ENCODE measurements at regions not wholly inside any gene's neighbourhood (a gene's known extent, or its start where the extent isn't known, plus 50 kb on each side); places are given as distances from the start of the nearest gene placed in this dataset.
"Not testable (repeated sequence)": the region's sequence is repeated elsewhere in the genome, so short reads cannot be mapped to it uniquely, and the experiment has no call there.

GRCh38 chr17:59494757-59495368 is 70.5 kb upstream of the DHX40 start:
- no peak for DNase-seq (ENCODE audit: low read depth)

- DNase-seq (ENCODE audit: low read depth) = no peak
Observed at GRCh38 chr17:59496178-59496577, 69.2 kb upstream of the DHX40 start.

GRCh38 chr17:59498530-59499307 is 66.7 kb upstream of the DHX40 start:
- no peak for DNase-seq (ENCODE audit: low read depth)

- not testable (repeated sequence) for DNase-seq (ENCODE audit: low read depth)
Observed at GRCh38 chr17:59500086-59500655, 65.2 kb upstream of the DHX40 start.

GRCh38 chr17:59501690-59502089 is 63.7 kb upstream of the DHX40 start:
- DNase-seq (ENCODE audit: low read depth) = no peak

- DNase-seq (ENCODE audit: low read depth) = no peak
Observed at GRCh38 chr17:59502800-59503199, 62.6 kb upstream of the DHX40 start.

- no peak for DNase-seq (ENCODE audit: low read depth)
Observed at GRCh38 chr17:59503500-59503899, 61.9 kb upstream of the DHX40 start.

GRCh38 chr17:59504821-59505220 is 60.6 kb upstream of the DHX40 start:
- DNase-seq (ENCODE audit: low read depth) = no peak

- DNase-seq (ENCODE audit: low read depth) = no peak
Observed at GRCh38 chr17:59505610-59506276, 59.7 kb upstream of the DHX40 start.

GRCh38 chr17:59506894-59507726 is 58.3 kb upstream of the DHX40 start:
- peak; percentile 33 for DNase-seq (ENCODE audit: low read depth)

GRCh38 chr17:59508999-59509625 is 56.3 kb upstream of the DHX40 start:
- DNase-seq (ENCODE audit: low read depth) = no peak

GRCh38 chr17:59510611-59511010 is 54.8 kb upstream of the DHX40 start:
- DNase-seq (ENCODE audit: low read depth) = no peak

GRCh38 chr17:59511726-59512125 is 53.7 kb upstream of the DHX40 start:
- DNase-seq (ENCODE audit: low read depth) = no peak

GRCh38 chr17:59512844-59513385 is 52.5 kb upstream of the DHX40 start:
- DNase-seq (ENCODE audit: low read depth) = no peak

GRCh38 chr17:59513934-59514841 is 51.2 kb upstream of the DHX40 start:
- DNase-seq (ENCODE audit: low read depth) = peak; percentile 40
